ENCODE measurements at regions not wholly inside any gene's neighbourhood (a gene's known extent, or its start where the extent isn't known, plus 50 kb on each side); places are given as distances from the start of the nearest gene placed in this dataset.
"Not testable (repeated sequence)": the region's sequence is repeated elsewhere in the genome, so short reads cannot be mapped to it uniquely, and the experiment has no call there.

DNA sequence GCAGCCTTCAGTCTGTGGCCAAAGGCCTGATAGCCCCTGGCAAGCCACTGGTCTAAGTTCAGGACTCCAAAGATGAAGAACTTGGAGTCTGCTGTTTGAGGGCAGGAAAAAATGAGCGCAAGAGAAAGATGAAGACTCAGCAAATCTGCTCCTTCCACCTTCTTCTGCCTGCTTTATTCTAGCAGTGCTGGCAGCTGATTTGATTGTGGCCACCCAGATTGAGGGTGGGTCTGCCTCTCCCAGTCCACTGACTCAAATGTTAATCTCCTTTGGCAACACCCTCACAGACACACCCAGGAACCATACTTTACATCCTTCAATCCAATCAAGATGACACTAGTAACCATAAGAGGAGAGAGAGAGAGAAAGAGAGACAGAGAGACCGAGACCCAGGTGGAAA, 127.6 kb downstream of the UTP18 start:
- DNase-seq (ENCODE audit: low spot score) = no peak

- DNase-seq (ENCODE audit: low spot score) = no peak
These were observed 129.5 kb downstream of the UTP18 start for GRCh38 chr17:51389875-51390274.

GRCh38 chr17:51391982-51392654, 131.8 kb downstream of the UTP18 start:
- DNase-seq (ENCODE audit: low spot score) = no peak

GRCh38 chr17:51395621-51396020, 135.3 kb downstream of the UTP18 start:
- no peak for DNase-seq (ENCODE audit: low spot score)

- no peak for DNase-seq (ENCODE audit: low spot score)
These were observed 137.2 kb downstream of the UTP18 start for GRCh38 chr17:51397361-51398127.

DNA sequence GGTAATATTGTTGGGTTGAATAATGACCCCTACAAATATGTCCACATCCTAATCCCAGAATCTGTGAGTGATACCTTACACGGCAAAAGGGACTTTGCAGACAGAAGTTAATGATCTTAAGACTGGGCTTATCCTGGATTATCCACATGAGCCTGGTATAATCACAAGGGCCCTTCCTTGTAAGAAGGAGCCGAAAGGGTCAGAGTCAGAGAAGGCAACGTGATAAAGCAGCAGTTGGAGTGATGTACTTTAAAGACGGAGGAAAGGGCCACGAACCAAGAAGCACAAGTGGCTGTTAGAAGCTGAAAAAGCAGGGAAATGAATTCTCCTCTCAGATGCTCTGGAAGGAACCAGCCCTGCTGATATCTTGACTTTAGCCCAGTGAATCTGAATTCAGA, 137.8 kb downstream of the UTP18 start:
- DNase-seq (ENCODE audit: low spot score) = no peak

GRCh38 chr17:51398687-51399086, 138.3 kb downstream of the UTP18 start:
- no peak for DNase-seq (ENCODE audit: low spot score)

DNA sequence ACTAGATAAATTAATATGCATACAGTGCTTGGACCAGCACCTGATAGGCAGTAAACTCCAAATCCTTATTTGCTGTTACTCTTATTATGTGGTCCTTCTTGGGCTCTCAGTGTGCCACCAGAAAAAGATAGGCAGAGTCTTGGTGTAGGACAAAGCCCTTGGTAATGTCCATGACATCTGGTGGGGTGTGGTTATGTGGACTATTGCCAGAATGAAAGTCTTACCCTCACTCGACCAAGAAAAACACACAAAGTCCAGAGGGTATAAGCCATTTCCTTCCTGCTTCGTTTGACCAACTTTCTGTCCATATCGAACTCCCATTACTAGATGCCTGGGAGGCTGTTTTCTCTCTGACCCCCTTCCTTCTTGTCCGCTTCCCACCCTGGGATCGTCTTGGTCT, 140.9 kb downstream of the UTP18 start:
- DNase-seq (ENCODE audit: low spot score) = no peak

GRCh38 chr17:51402899-51403298, 142.6 kb downstream of the UTP18 start:
- no peak for DNase-seq (ENCODE audit: low spot score)

DNA sequence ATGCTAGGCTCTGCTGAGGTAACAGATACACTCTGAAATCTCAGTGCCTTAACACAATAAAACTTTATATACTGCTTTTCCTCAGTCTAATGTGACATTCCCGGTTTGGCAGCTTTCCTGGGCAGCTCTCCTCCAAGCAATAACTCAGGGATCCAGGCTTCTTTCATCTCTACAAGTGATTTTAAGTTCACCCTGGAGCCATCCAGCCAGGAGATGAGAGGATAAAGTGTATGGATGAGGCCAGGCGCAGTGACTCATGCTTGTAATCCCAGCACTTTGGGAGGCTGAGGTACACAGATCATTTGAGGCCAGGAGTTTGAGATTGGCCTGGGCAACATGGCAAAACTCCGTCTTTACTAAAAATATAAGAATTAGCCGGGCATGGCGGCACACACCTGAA, 147.2 kb downstream of the UTP18 start:
- DNase-seq (ENCODE audit: low spot score) = no peak

- no peak for DNase-seq (ENCODE audit: low spot score)
These were observed 159.1 kb downstream of the UTP18 start for GRCh38 chr17:51419476-51419875.

GRCh38 chr17:51421525-51421924, 161.2 kb downstream of the UTP18 start:
- no peak for DNase-seq (ENCODE audit: low spot score)

GRCh38 chr17:51422634-51423033, 162.3 kb downstream of the UTP18 start:
- DNase-seq (ENCODE audit: low spot score) = no peak

- DNase-seq (ENCODE audit: low spot score) = no peak
These were observed 163.2 kb downstream of the UTP18 start for GRCh38 chr17:51423421-51424160.

GRCh38 chr17:51425773-51426172, 165.4 kb downstream of the UTP18 start:
- no peak for DNase-seq (ENCODE audit: low spot score)

- no peak for DNase-seq (ENCODE audit: low spot score)
These were observed 167.0 kb downstream of the UTP18 start for GRCh38 chr17:51427323-51427811.

DNA sequence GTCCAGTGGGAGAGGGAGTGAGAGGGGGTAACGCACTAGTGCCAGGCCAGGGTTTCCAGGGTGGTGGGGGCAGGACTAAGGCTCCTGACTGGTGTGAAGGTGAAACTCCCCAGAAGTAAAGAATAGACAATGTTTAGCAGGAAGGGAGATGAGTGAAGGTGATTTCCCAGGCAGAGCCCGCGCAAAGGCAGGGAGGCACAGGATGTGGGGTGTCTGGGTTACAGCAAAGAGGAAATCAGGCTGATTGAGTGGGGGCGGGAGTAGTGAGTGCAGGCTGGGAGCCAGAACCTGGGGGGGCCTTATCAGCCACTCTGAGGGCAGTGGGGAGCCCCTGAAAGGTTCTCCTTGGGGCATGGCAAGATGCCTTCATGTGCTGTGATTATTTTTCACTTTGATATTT, 167.5 kb downstream of the UTP18 start:
- no peak for DNase-seq (ENCODE audit: low spot score)

DNA sequence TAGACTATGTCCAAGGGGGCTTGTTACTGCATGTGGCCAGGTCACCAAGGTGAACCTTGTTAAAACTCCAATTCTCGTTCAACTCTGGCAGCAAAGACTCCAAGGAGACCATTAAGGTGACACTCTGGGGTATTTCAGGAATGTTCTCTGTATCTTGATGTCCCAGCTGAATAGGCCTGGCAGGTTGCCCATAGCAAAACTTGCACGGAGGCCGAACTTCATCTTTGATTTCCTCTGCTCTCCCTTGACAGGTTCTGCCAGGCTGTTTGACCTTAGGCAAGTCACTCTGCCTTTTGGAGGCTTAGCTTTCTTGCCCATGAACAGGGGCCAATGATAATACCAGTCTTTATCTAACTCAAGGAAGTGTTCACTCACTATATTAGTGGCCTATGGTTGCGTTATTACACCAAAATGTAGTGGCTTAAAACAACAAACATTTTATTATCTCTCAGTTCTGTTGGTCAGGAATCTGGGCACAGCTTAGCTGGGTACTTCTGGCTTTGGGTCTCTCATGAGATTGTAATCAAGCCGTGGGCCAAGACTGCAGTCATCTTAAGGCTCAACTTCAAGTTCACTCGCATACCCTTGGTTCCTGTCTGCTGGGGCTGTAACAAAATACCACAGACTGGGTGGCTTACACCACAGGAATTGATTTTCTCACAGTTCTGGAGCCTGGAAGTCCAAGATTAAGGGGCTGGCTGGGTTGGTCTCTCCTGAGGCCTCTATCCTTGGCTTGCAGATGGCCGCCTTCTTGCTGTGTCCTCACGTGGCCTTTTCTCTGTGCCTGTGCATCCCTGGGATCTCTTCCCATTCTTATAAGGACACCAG, 168.5 kb downstream of the UTP18 start:
- no peak for DNase-seq (ENCODE audit: low spot score)

DNA sequence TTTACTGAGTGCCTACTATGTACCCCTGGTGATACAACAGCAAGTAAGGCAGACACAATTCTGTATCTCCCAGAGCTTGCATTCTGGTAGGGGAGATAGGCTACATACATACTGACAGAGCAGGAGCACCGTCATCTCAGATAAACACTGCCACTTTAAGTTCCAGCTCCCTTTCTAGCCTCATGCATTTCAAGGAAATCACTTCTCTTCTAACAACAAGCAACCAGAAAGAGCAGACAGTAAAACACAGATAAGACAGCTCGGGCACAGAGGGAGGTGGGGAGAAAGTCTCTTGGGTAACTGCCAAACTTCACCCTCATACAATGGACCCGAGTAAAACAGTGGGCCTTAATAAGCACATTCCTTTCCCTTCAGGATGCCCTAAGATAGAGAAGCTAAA, 169.6 kb downstream of the UTP18 start:
- not testable (repeated sequence) for DNase-seq (ENCODE audit: low spot score)

GRCh38 chr17:51430591-51430990, 170.2 kb downstream of the UTP18 start:
- no peak for DNase-seq (ENCODE audit: low spot score)

- peak; percentile 72 for DNase-seq (ENCODE audit: low spot score)
These were observed 174.3 kb downstream of the UTP18 start for GRCh38 chr17:51434434-51435170.
